GM10248 (cell line): ENCODE measurements at regions not wholly inside any gene's neighbourhood (a gene's known extent, or its start where the extent isn't known, plus 50 kb on each side); places are given as distances from the start of the nearest gene placed in this dataset.

Experiments
- CTCF ChIA-PET: fragments of 300-600 bp; sonication (Branson Sonifier 250); formaldehyde crosslinking; extraction: SDS; loops from one replicate; lab custom pipeline; 2021; ENCODE audit warnings: antibody characterized with exemption; lab: Yijun Ruan, JAX
- POLR2A ChIA-PET: fragments of 350-650 bp; sonication (Branson Sonifier 250); formaldehyde crosslinking; extraction: SDS; loops from one replicate; lab custom pipeline; 2020; ENCODE audit warnings: antibody characterized with exemption; lab: Yijun Ruan, JAX
- DNase-seq: peaks from one replicate; pipeline ENCODE4 v3.0.0; 2012; ENCODE audit errors: extremely low spot score
- CTCF ChIP-seq: IDR thresholded peaks from 2 replicates; pipeline ENCODE4 v1.5.1; 2012; ENCODE audit warnings: mild to moderate bottlenecking, low read depth; ENCODE audit errors: extremely low read depth, missing control alignments, control extremely low read depth

GRCh38 chr15:59841036-59841435 lies 151.9 kb upstream of the BNIP2 start:
- no peak for TF ChIP-seq CTCF
- POLR2A ChIA-PET: no interaction called here
- CTCF ChIA-PET: interaction anchor here (1.9 kb wide), 1 partner anchor 9 kb away, joined by 5 read pairs; no protein-coding TSS in a partner anchor
- no peak for DNase-seq

- POLR2A ChIA-PET: no interaction called here
- no peak for TF ChIP-seq CTCF
- CTCF ChIA-PET: interaction anchor here (1.1 to 1.9 kb wide), 2 partner anchors 10 to 22 kb away, joined by 3 to 5 read pairs; no protein-coding TSS in a partner anchor
- no peak for DNase-seq
Measured at GRCh38 chr15:59839906-59840305, 150.8 kb upstream of the BNIP2 start.

GRCh38 chr15:59838900-59839299 lies 149.8 kb upstream of the BNIP2 start:
- DNase-seq: no peak
- TF ChIP-seq CTCF: no peak
- CTCF ChIA-PET: interaction anchor here (1.1 kb wide), 1 partner anchor 23 kb away, joined by 3 read pairs; no protein-coding TSS in a partner anchor
- POLR2A ChIA-PET: no interaction called here

- CTCF ChIA-PET: no interaction called here
- POLR2A ChIA-PET: no interaction called here
- TF ChIP-seq CTCF: no peak
- no peak for DNase-seq
Measured at GRCh38 chr15:59835776-59836175, 146.7 kb upstream of the BNIP2 start.

GRCh38 chr15:59834528-59834927 lies 145.4 kb upstream of the BNIP2 start:
- POLR2A ChIA-PET: no interaction called here
- CTCF ChIA-PET: interaction anchor here (1.1 kb wide), 1 partner anchor 9 kb away, joined by 3 read pairs; no protein-coding TSS in a partner anchor
- no peak for DNase-seq
- TF ChIP-seq CTCF: no peak

GRCh38 chr15:59833366-59833765 lies 144.2 kb upstream of the BNIP2 start:
- no peak for TF ChIP-seq CTCF
- ChIA-PET POLR2A (no interaction called here), CTCF (no interaction called here)
- DNase-seq: no peak
